CD14-positive monocyte (primary cell): ENCODE measurements at regions not wholly inside any gene's neighbourhood (a gene's known extent, or its start where the extent isn't known, plus 50 kb on each side); places are given as distances from the start of the nearest gene placed in this dataset.

ENCODE experiments used
- DNase-seq, 3 donors: peaks; one replicate each; pipeline ENCODE4 v3.0.0-alpha.2; 2011 to 2022
- H2AFZ ChIP-seq: 2 replicates; pipeline ENCODE4 v1.6.0; 2012; ENCODE audit warnings: mild to moderate bottlenecking, low read depth, low read length, inconsistent platforms; ENCODE audit not compliant: insufficient read depth, poor library complexity, severe bottlenecking
- H3K27ac ChIP-seq, 2 donors: 1 replicate in 1 of 2; 2 replicates in 1 of 2; pipeline ENCODE4 v1.5.1; 2012 to 2013; ENCODE audit warnings: low read length in 2 of 2, control low read depth in 1 of 2, inconsistent platforms in 1 of 2, low read depth in 1 of 2, mild to moderate bottlenecking in 1 of 2
- H3K27me3 ChIP-seq, 2 donors: one replicate each; pipeline versions ENCODE4 v1.6.0 to v1.6.1; 2011 to 2013; ENCODE audit warnings: low read length in 2 of 2; ENCODE audit not compliant: control insufficient read depth in 2 of 2, insufficient read depth in 2 of 2
- H3K36me3 ChIP-seq, 2 donors: replicated peaks in 1 of 2; 1 replicate in 1 of 2; 2 replicates in 1 of 2; pipeline versions ENCODE4 v1.5.1 to v1.6.1; 2012 to 2013; ENCODE audit warnings: low read length in 2 of 2, control low read depth in 1 of 2, inconsistent platforms in 1 of 2, mild to moderate bottlenecking in 1 of 2; ENCODE audit not compliant: insufficient read depth in 2 of 2, control insufficient read depth in 1 of 2
- H3K4me1 ChIP-seq, 2 donors: 1 replicate in 1 of 2; 2 replicates in 1 of 2; pipeline versions ENCODE4 v1.5.1 to v1.6.1; 2012 to 2013; ENCODE audit warnings: low read length in 2 of 2, control low read depth in 1 of 2, inconsistent platforms in 1 of 2, mild to moderate bottlenecking in 1 of 2, moderate library complexity in 1 of 2; ENCODE audit not compliant: insufficient read depth in 2 of 2, control insufficient read depth in 1 of 2
- H3K4me2 ChIP-seq: replicated peaks from 2 replicates; pipeline ENCODE3; 2012; ENCODE audit warnings: low read length, moderate library complexity, mild to moderate bottlenecking; ENCODE audit not compliant: poor library complexity, severe bottlenecking; ENCODE audit errors: extremely low read depth
- H3K4me3 ChIP-seq, 3 experiments: fragments of 200-600 bp in 1 of 3; sonication (generic) in 1 of 3; replicated peaks in 1 of 3; 1 replicate in 2 of 3; 2 replicates in 1 of 3; pipeline ENCODE4 v1.5.1; 2011 to 2013; ENCODE audit warnings: low read length in 3 of 3, mild to moderate bottlenecking in 3 of 3, control low read depth in 2 of 3, low read depth in 2 of 3, inconsistent platforms in 1 of 3, moderate library complexity in 1 of 3
- H3K79me2 ChIP-seq: 2 replicates; pipeline ENCODE4 v1.6.0; 2012; ENCODE audit warnings: mild to moderate bottlenecking, control low read depth, inconsistent platforms, low read length, moderate library complexity; ENCODE audit not compliant: insufficient read depth
- H3K9ac ChIP-seq: 2 replicates; pipeline ENCODE4 v1.6.0; 2017; ENCODE audit warnings: low read length, mild to moderate bottlenecking; ENCODE audit not compliant: insufficient read depth, poor library complexity, severe bottlenecking
- H3K9me3 ChIP-seq, 2 donors: replicated peaks in 1 of 2; 1 replicate in 1 of 2; 2 replicates in 1 of 2; pipeline versions ENCODE4 v1.5.1 to v1.6.1; 2012 to 2013; ENCODE audit warnings: low read length in 2 of 2, control low read depth in 1 of 2; ENCODE audit not compliant: control insufficient read depth in 1 of 2, insufficient read depth in 1 of 2
- H4K20me1 ChIP-seq: 2 replicates; pipeline ENCODE4 v1.6.0; 2012; ENCODE audit warnings: mild to moderate bottlenecking, low read length, control low read depth, moderate library complexity; ENCODE audit not compliant: insufficient read depth
- H3K27ac Mint-ChIP-seq, 7 donors: one replicate each; pipeline ENCODE4 v1.8.0; 2020; ENCODE audit warnings: mild to moderate bottlenecking in 7 of 7, mixed read lengths in 7 of 7, moderate library complexity in 6 of 7, inconsistent platforms in 2 of 7
- H3K27me3 Mint-ChIP-seq, 3 donors: one replicate each; pipeline ENCODE4 v1.8.0; 2021 to 2022; ENCODE audit warnings: low read depth in 3 of 3, mild to moderate bottlenecking in 3 of 3, mixed read lengths in 3 of 3, moderate library complexity in 3 of 3, inconsistent platforms in 1 of 3
- H3K36me3 Mint-ChIP-seq, 2 donors: one replicate each; pipeline ENCODE4 v1.8.0; 2020; ENCODE audit warnings: mixed read lengths in 2 of 2, inconsistent platforms in 1 of 2, mild to moderate bottlenecking in 1 of 2
- H3K4me1 Mint-ChIP-seq: one replicate; pipeline ENCODE4 v1.8.0; 2020; ENCODE audit warnings: mild to moderate bottlenecking, mixed read lengths
- H3K4me3 Mint-ChIP-seq, 2 donors: one replicate each; pipeline ENCODE4 v1.8.0; 2020; ENCODE audit warnings: mild to moderate bottlenecking in 2 of 2, mixed read lengths in 2 of 2, moderate library complexity in 1 of 2
- H3K9me3 Mint-ChIP-seq, 7 donors: one replicate each; pipeline ENCODE4 v1.8.0; 2020 to 2022; ENCODE audit warnings: mixed read lengths in 7 of 7, mild to moderate bottlenecking in 6 of 7, moderate library complexity in 6 of 7, inconsistent platforms in 2 of 7
- WGBS: methylation state at CpG from one replicate; pipeline ENCODE4 v1.1.5; 2013; ENCODE audit warnings: missing lambda C conversion rate; ENCODE audit not compliant: insufficient coverage; 5-methylcytosine and 5-hydroxymethylcytosine counted together
- intact Hi-C, 2 donors: fragments of 100-400 bp; cut with micrococcal nuclease; formaldehyde crosslinking; loops; one replicate each; pipeline versions ENCODE4 v1.15.0 to v1.15.1; 2023
- TF ChIP-seq, protein P1 (sequence below): fragments of 200-600 bp; IDR thresholded peaks from one replicate; pipeline ENCODE4 v1.8.0; 2022; ENCODE audit warnings: antibody characterized with exemption, mild to moderate bottlenecking

- no peak overlapping the region for H3K4me3 Mint-ChIP-seq
- H3K36me3 Mint-ChIP-seq = no peaks in the 10 kb centered on the region
- no peak overlapping the region for H3K9ac ChIP-seq
- TF ChIP-seq, protein P1, sequence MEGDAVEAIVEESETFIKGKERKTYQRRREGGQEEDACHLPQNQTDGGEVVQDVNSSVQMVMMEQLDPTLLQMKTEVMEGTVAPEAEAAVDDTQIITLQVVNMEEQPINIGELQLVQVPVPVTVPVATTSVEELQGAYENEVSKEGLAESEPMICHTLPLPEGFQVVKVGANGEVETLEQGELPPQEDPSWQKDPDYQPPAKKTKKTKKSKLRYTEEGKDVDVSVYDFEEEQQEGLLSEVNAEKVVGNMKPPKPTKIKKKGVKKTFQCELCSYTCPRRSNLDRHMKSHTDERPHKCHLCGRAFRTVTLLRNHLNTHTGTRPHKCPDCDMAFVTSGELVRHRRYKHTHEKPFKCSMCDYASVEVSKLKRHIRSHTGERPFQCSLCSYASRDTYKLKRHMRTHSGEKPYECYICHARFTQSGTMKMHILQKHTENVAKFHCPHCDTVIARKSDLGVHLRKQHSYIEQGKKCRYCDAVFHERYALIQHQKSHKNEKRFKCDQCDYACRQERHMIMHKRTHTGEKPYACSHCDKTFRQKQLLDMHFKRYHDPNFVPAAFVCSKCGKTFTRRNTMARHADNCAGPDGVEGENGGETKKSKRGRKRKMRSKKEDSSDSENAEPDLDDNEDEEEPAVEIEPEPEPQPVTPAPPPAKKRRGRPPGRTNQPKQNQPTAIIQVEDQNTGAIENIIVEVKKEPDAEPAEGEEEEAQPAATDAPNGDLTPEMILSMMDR = no peak
- H3K27ac ChIP-seq = no peak overlapping the region
- no peaks in the 10 kb centered on the region for H4K20me1 ChIP-seq
- peaks cover 5% of the 10 kb centered on the region for H3K4me1 Mint-ChIP-seq
- no peak overlapping the region for H3K4me2 ChIP-seq
- no peaks in the 10 kb centered on the region for H3K9me3 ChIP-seq
- H3K27me3 Mint-ChIP-seq = peaks cover 0 to 2% (median 2%) of the 10 kb centered on the region in 3 donors
- WGBS = no CpG with 5 or more reads among the region's 1 CpG
- no peaks in the 10 kb centered on the region for H3K27me3 ChIP-seq
- H3K36me3 ChIP-seq = no peaks in the 10 kb centered on the region
- H3K79me2 ChIP-seq = no peaks in the 10 kb centered on the region
- peaks cover 3 to 13% of the 10 kb centered on the region in 2 donors for H3K4me1 ChIP-seq
- intact Hi-C loops = no loop called here
- DNase-seq = no peak
- H3K4me3 ChIP-seq = no peak overlapping the region
- H3K27ac Mint-ChIP-seq = no peak overlapping the region
- no peak overlapping the region for H2AFZ ChIP-seq
- H3K9me3 Mint-ChIP-seq = peaks cover 0 to 5% (median 0%) of the 10 kb centered on the region in 7 donors
Observed at GRCh38 chr6:113416170-113416569, 441.0 kb upstream of the MARCKS start.

GRCh38 chr6:113420290-113420689 is 436.9 kb upstream of the MARCKS start:
- Mint-ChIP-seq H3K27me3 (peaks cover 0 to 2% (median 2%) of the 10 kb centered on the region in 3 donors), H3K36me3 (no peaks in the 10 kb centered on the region), H3K9me3 (peaks cover 0 to 5% (median 2%) of the 10 kb centered on the region in 7 donors), H3K4me3 (no peak overlapping the region), H3K27ac (no peak overlapping the region), H3K4me1 (peaks cover 5% of the 10 kb centered on the region)
- no peaks in the 10 kb centered on the region for H3K9me3 ChIP-seq
- H3K4me2 ChIP-seq = no peak overlapping the region
- no peak overlapping the region for H3K9ac ChIP-seq
- TF ChIP-seq, protein P1 = no peak
- no peak overlapping the region for H3K4me3 ChIP-seq
- WGBS = no CpG with 5 or more reads among the region's 1 CpG
- H3K27me3 ChIP-seq = no peaks in the 10 kb centered on the region
- H3K79me2 ChIP-seq = no peaks in the 10 kb centered on the region
- no peak overlapping the region for H3K27ac ChIP-seq
- H2AFZ ChIP-seq = no peak overlapping the region
- intact Hi-C loops = no loop called here
- no peak for DNase-seq
- H4K20me1 ChIP-seq = no peaks in the 10 kb centered on the region
- H3K36me3 ChIP-seq = no peaks in the 10 kb centered on the region
- peaks cover 0 to 6% of the 10 kb centered on the region in 2 donors for H3K4me1 ChIP-seq
